H9 (cell line): ENCODE measurements at regions not wholly inside any gene's neighbourhood (a gene's known extent, or its start where the extent isn't known, plus 50 kb on each side); places are given as distances from the start of the nearest gene placed in this dataset.
A peak's percentile ranks its signal among the peaks of the same experiment; 100 is the strongest.

ENCODE experiments used
- DNase-seq: peaks from one replicate; pipeline ENCODE4 v3.0.0-alpha.2; 2017
- H2AFZ ChIP-seq: one replicate; pipeline ENCODE4 v1.6.1; 2013; ENCODE audit warnings: mild to moderate bottlenecking, low read length, control low read depth, moderate library complexity
- H2AK5ac ChIP-seq: 2 replicates; pipeline ENCODE4 v1.6.1; 2013; ENCODE audit warnings: low read length, control low read depth, mixed read lengths; ENCODE audit not compliant: insufficient read length
- H2BK120ac ChIP-seq: one replicate; pipeline ENCODE4 v1.6.1; 2013; ENCODE audit warnings: low read depth, mild to moderate bottlenecking, low read length, control low read depth, inconsistent platforms; ENCODE audit not compliant: poor library complexity, severe bottlenecking
- H2BK12ac ChIP-seq: 2 replicates; pipeline ENCODE4 v1.6.1; 2013; ENCODE audit warnings: low read length, control low read depth, mixed read lengths, low read depth; ENCODE audit not compliant: insufficient read length
- H2BK15ac ChIP-seq: 2 replicates; pipeline ENCODE4 v1.6.1; 2013; ENCODE audit warnings: low read depth, low read length, control low read depth
- H2BK20ac ChIP-seq: one replicate; pipeline ENCODE4 v1.6.1; 2013; ENCODE audit warnings: low read depth, mild to moderate bottlenecking, low read length, control low read depth, inconsistent platforms; ENCODE audit not compliant: poor library complexity, severe bottlenecking
- H2BK5ac ChIP-seq: 2 replicates; pipeline ENCODE4 v1.6.1; 2013; ENCODE audit warnings: low read length, control low read depth, mixed read lengths; ENCODE audit not compliant: insufficient read length
- H3K14ac ChIP-seq: 2 replicates; pipeline ENCODE4 v1.6.1; 2013; ENCODE audit warnings: low read length, control low read depth; ENCODE audit not compliant: insufficient read depth
- H3K18ac ChIP-seq: 2 replicates; pipeline ENCODE4 v1.6.1; 2013; ENCODE audit warnings: low read depth, mild to moderate bottlenecking, mixed read lengths, low read length, control low read depth; ENCODE audit not compliant: insufficient read length
- H3K23ac ChIP-seq: 2 replicates; pipeline ENCODE4 v1.6.1; 2013; ENCODE audit warnings: low read length, control low read depth, mixed read lengths, low read depth; ENCODE audit not compliant: insufficient read length
- H3K23me2 ChIP-seq: 2 replicates; pipeline ENCODE4 v1.6.1; 2013; ENCODE audit warnings: low read depth, mild to moderate bottlenecking, mixed read lengths, low read length, control low read depth; ENCODE audit not compliant: insufficient read length, poor library complexity, severe bottlenecking
- H3K27ac ChIP-seq: 2 replicates; pipeline ENCODE4 v1.5.1; 2013; ENCODE audit warnings: low read length, control low read depth, mixed read lengths, low read depth; ENCODE audit not compliant: insufficient read length
- H3K27me3 ChIP-seq: 2 replicates; pipeline ENCODE4 v1.6.1; 2013; ENCODE audit warnings: low read length, control low read depth, inconsistent platforms; ENCODE audit not compliant: insufficient read depth
- H3K4ac ChIP-seq: 2 replicates; pipeline ENCODE4 v1.6.1; 2013; ENCODE audit warnings: low read depth, mild to moderate bottlenecking, control low read depth, inconsistent platforms, low read length, moderate library complexity
- H3K4me1 ChIP-seq: 2 replicates; pipeline ENCODE4 v1.6.1; 2013; ENCODE audit warnings: low read length, control low read depth, inconsistent platforms; ENCODE audit not compliant: insufficient read depth
- H3K4me2 ChIP-seq: 2 replicates; pipeline ENCODE4 v1.6.1; 2013; ENCODE audit warnings: low read length, control low read depth, mixed read lengths; ENCODE audit not compliant: insufficient read length, insufficient read depth
- H3K56ac ChIP-seq: 2 replicates; pipeline ENCODE4 v1.6.1; 2013; ENCODE audit warnings: low read depth, mild to moderate bottlenecking, mixed read lengths, low read length, control low read depth; ENCODE audit not compliant: insufficient read length
- H3K79me1 ChIP-seq: 2 replicates; pipeline ENCODE4 v1.6.1; 2013; ENCODE audit warnings: low read depth, mild to moderate bottlenecking, moderate library complexity, low read length, control low read depth, inconsistent platforms; ENCODE audit not compliant: insufficient read depth, poor library complexity, severe bottlenecking
- H3K79me2 ChIP-seq: 2 replicates; pipeline ENCODE4 v1.6.1; 2013; ENCODE audit warnings: low read length, control low read depth, inconsistent platforms; ENCODE audit not compliant: insufficient read depth
- H3K9ac ChIP-seq: 2 replicates; pipeline ENCODE4 v1.6.1; 2013; ENCODE audit warnings: low read length, control low read depth, mixed read lengths; ENCODE audit not compliant: insufficient read length; ENCODE audit errors: extremely low read depth
- H3K9me3 ChIP-seq: one replicate; pipeline ENCODE4 v1.6.1; 2013; ENCODE audit warnings: low read depth, low read length, inconsistent platforms; ENCODE audit not compliant: control insufficient read depth
- H3T11ph ChIP-seq: one replicate; pipeline ENCODE4 v1.6.1; 2013; ENCODE audit warnings: mild to moderate bottlenecking, low read length, control low read depth, inconsistent platforms
- H4K20me1 ChIP-seq: one replicate; pipeline ENCODE4 v1.6.1; 2013; ENCODE audit not compliant: control insufficient read depth, insufficient read length, insufficient read depth
- H4K5ac ChIP-seq: 2 replicates; pipeline ENCODE4 v1.6.1; 2013; ENCODE audit warnings: low read depth, mild to moderate bottlenecking, mixed read lengths, low read length, control low read depth; ENCODE audit not compliant: insufficient read length
- H4K8ac ChIP-seq: replicated peaks from 2 replicates; pipeline ENCODE4 v1.6.1; 2013; ENCODE audit warnings: low read length, control low read depth, mixed read lengths, low read depth; ENCODE audit not compliant: insufficient read length
- H4K91ac ChIP-seq: 2 replicates; pipeline ENCODE4 v1.6.1; 2013; ENCODE audit warnings: low read depth, mild to moderate bottlenecking, moderate library complexity, mixed read lengths, low read length, control low read depth; ENCODE audit not compliant: insufficient read length
- H3K27ac Mint-ChIP-seq, 3 experiments: 2 replicates in 2 of 3; 3 replicates in 1 of 3; pipeline ENCODE4 v1.8.0; 2020 to 2021; ENCODE audit warnings: mixed read lengths in 3 of 3, mild to moderate bottlenecking in 1 of 3, moderate library complexity in 1 of 3
- H3K27me3 Mint-ChIP-seq: 2 replicates; pipeline ENCODE4 v1.8.0; 2021; ENCODE audit warnings: low read depth, mild to moderate bottlenecking, moderate library complexity, mixed read lengths
- H3K36me3 Mint-ChIP-seq, 3 experiments: 2 replicates in 2 of 3; 3 replicates in 1 of 3; pipeline ENCODE4 v1.8.0; 2020 to 2021; ENCODE audit warnings: low read depth in 3 of 3, mixed read lengths in 3 of 3; ENCODE audit not compliant: insufficient read depth in 1 of 3
- H3K4me1 Mint-ChIP-seq, 2 experiments: 2 replicates each; pipeline ENCODE4 v1.8.0; 2020; ENCODE audit warnings: mixed read lengths in 2 of 2
- H3K4me3 Mint-ChIP-seq, 2 experiments: 2 replicates in 1 of 2; 3 replicates in 1 of 2; pipeline ENCODE4 v1.8.0; 2020 to 2021; ENCODE audit warnings: mild to moderate bottlenecking in 2 of 2, mixed read lengths in 2 of 2, moderate library complexity in 1 of 2
- H3K9me3 Mint-ChIP-seq, 2 experiments: 2 replicates in 1 of 2; 3 replicates in 1 of 2; pipeline ENCODE4 v1.8.0; 2020; ENCODE audit warnings: mild to moderate bottlenecking in 2 of 2, mixed read lengths in 2 of 2, moderate library complexity in 1 of 2
- WGBS: extraction: QIAGEN DNeasy Blood & Tissue Kit; methylation state at CpG from one replicate; pipeline ENCODE4 v1.1.7; 2013; ENCODE audit warnings: missing lambda C conversion rate, low lambda C conversion rate, mixed read lengths; ENCODE audit not compliant: insufficient read length; ENCODE audit errors: extremely low coverage; 5-methylcytosine and 5-hydroxymethylcytosine counted together
- TF ChIP-seq, protein P1 (sequence below): fragments of 200-600 bp; sonication (generic); conservative IDR thresholded peaks from 3 replicates; pipeline ENCODE4 v1.8.0; 2021; ENCODE audit warnings: antibody characterized with exemption, mild to moderate bottlenecking

DNA sequence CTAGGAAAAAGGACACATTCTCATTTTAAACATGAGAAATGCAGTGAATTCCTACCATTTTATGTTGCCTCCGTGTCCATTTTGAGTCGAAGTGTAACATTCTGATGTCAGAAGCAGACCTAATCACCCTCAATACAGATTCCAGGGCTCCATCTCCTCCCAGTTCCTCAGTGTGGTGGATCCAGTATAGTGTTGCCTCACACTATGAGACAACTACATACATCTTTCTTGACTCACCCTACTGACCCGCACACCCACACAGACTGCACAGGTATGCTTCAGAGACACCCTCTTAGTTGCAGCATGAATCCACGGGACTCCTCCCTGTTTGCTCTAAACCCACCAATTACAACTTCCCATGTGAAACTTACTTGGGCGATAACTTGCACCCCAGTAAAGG lies 564.9 kb downstream of the SEMA5A start:
- no peaks in the 10 kb centered on the region; the same call in 1 of the 2 replicates for H3K27me3 Mint-ChIP-seq
- Histone ChIP-seq H3K27ac (no peak overlapping the region), H3K4ac (no peak overlapping the region), H3K18ac (no peak overlapping the region), H2BK20ac (no peak overlapping the region), H4K5ac (peak overlapping the region; percentile 81), H3K4me1 (no peaks in the 10 kb centered on the region), H3T11ph (no peak overlapping the region), H3K56ac (no peak overlapping the region), H3K79me1 (no peaks in the 10 kb centered on the region), H2BK12ac (no peak overlapping the region), H4K8ac (peak overlapping the region; percentile 18), H2BK15ac (no peak overlapping the region), H3K23me2 (no peaks in the 10 kb centered on the region), H3K4me2 (no peak overlapping the region), H2AK5ac (no peak overlapping the region), H2BK120ac (no peak overlapping the region), H3K79me2 (no peaks in the 10 kb centered on the region), H2BK5ac (no peak overlapping the region), H4K91ac (no peak overlapping the region), H3K23ac (no peak overlapping the region), H3K27me3 (no peaks in the 10 kb centered on the region), H3K9ac (no peak overlapping the region), H2AFZ (no peak overlapping the region), H4K20me1 (no peaks in the 10 kb centered on the region), H3K14ac (no peak overlapping the region), H3K9me3 (no peaks in the 10 kb centered on the region)
- 0 out of 7 replicates have a peak overlapping the region, but pooled peaks of 1 of the 3 experiments have one; percentile 18 for H3K27ac Mint-ChIP-seq
- no peaks in the 10 kb centered on the region for H3K36me3 Mint-ChIP-seq
- H3K4me3 Mint-ChIP-seq: no peak overlapping the region
- H3K9me3 Mint-ChIP-seq: no peaks in the 10 kb centered on the region
- TF ChIP-seq, protein P1, sequence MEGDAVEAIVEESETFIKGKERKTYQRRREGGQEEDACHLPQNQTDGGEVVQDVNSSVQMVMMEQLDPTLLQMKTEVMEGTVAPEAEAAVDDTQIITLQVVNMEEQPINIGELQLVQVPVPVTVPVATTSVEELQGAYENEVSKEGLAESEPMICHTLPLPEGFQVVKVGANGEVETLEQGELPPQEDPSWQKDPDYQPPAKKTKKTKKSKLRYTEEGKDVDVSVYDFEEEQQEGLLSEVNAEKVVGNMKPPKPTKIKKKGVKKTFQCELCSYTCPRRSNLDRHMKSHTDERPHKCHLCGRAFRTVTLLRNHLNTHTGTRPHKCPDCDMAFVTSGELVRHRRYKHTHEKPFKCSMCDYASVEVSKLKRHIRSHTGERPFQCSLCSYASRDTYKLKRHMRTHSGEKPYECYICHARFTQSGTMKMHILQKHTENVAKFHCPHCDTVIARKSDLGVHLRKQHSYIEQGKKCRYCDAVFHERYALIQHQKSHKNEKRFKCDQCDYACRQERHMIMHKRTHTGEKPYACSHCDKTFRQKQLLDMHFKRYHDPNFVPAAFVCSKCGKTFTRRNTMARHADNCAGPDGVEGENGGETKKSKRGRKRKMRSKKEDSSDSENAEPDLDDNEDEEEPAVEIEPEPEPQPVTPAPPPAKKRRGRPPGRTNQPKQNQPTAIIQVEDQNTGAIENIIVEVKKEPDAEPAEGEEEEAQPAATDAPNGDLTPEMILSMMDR: no peak
- H3K4me1 Mint-ChIP-seq: no peaks in the 10 kb centered on the region; a peak in 1 of 4 replicates
- no CpG with 5 or more reads among the region's 5 CpGs for WGBS
- no peak for DNase-seq
